Natural killer cell (primary cell): ENCODE measurements at regions not wholly inside any gene's neighbourhood (a gene's known extent, or its start where the extent isn't known, plus 50 kb on each side); places are given as distances from the start of the nearest gene placed in this dataset.

Source experiments
- ATAC-seq, 3 donors: fragments of 150-1000 bp in 2 of 3; fragments of 200-7000 bp in 1 of 3; cut with Tn5 transposase; 1 replicate in 1 of 3; 2 replicates in 2 of 3; pipeline ENCODE4 v1.10.0; 2021; ENCODE audit warnings: mild to moderate bottlenecking in 2 of 3, moderate library complexity in 2 of 3
- DNase-seq, 2 donors: peaks; one replicate each; pipeline versions ENCODE4 v3.0.0 to v3.0.0-alpha.2; 2013 to 2021; ENCODE audit warnings: mixed read lengths in 1 of 2
- H3K27ac ChIP-seq: one replicate; pipeline ENCODE4 v1.5.1; 2013; ENCODE audit warnings: mild to moderate bottlenecking, low read length
- H3K27me3 ChIP-seq: one replicate; pipeline ENCODE4 v1.6.1; 2013; ENCODE audit warnings: low read length; ENCODE audit not compliant: control insufficient read depth, insufficient read depth
- H3K36me3 ChIP-seq: one replicate; pipeline ENCODE4 v1.6.1; 2013; ENCODE audit warnings: low read length; ENCODE audit not compliant: control insufficient read depth, insufficient read depth
- H3K4me1 ChIP-seq: one replicate; pipeline ENCODE4 v1.6.1; 2013; ENCODE audit warnings: low read length; ENCODE audit not compliant: control insufficient read depth, insufficient read depth
- H3K4me3 ChIP-seq: one replicate; pipeline ENCODE4 v1.5.1; 2013; ENCODE audit warnings: low read length
- H3K9me3 ChIP-seq: one replicate; pipeline ENCODE4 v1.6.1; 2013; ENCODE audit warnings: low read length; ENCODE audit not compliant: control insufficient read depth, insufficient read depth
- H3K27ac Mint-ChIP-seq, 2 donors: one replicate each; pipeline ENCODE4 v1.8.0; 2022; ENCODE audit warnings: mild to moderate bottlenecking in 2 of 2, mixed read lengths in 2 of 2, moderate library complexity in 1 of 2
- H3K27me3 Mint-ChIP-seq, 2 donors: one replicate each; pipeline ENCODE4 v1.8.0; 2022; ENCODE audit warnings: low read depth in 2 of 2, mixed read lengths in 2 of 2
- H3K36me3 Mint-ChIP-seq: one replicate; pipeline ENCODE4 v1.8.0; 2022; ENCODE audit warnings: mixed read lengths
- H3K4me1 Mint-ChIP-seq, 2 donors: one replicate each; pipeline ENCODE4 v1.8.0; 2022; ENCODE audit warnings: mixed read lengths in 2 of 2
- H3K4me3 Mint-ChIP-seq: one replicate; pipeline ENCODE4 v1.8.0; 2022; ENCODE audit warnings: mild to moderate bottlenecking, moderate library complexity, mixed read lengths
- H3K9me3 Mint-ChIP-seq, 2 donors: one replicate each; pipeline ENCODE4 v1.8.0; 2022; ENCODE audit warnings: mixed read lengths in 2 of 2
- WGBS: methylation state at CpG from one replicate; pipeline ENCODE4 v1.1.7; 2013; ENCODE audit warnings: missing lambda C conversion rate; ENCODE audit not compliant: insufficient coverage; 5-methylcytosine and 5-hydroxymethylcytosine counted together
- intact Hi-C: fragments of 100-400 bp; cut with micrococcal nuclease; formaldehyde crosslinking; loops from one replicate; pipeline ENCODE4 v1.14.2; 2022
- TF ChIP-seq, protein P1 (sequence below): fragments of 200-600 bp; IDR thresholded peaks from one replicate; pipeline ENCODE4 v1.8.0; 2022; ENCODE audit warnings: antibody characterized with exemption

- peaks cover 0 to 5% of the 10 kb centered on the region in 2 donors for H3K9me3 Mint-ChIP-seq
- Histone ChIP-seq H3K4me1 (no peaks in the 10 kb centered on the region), H3K27me3 (no peaks in the 10 kb centered on the region), H3K27ac (no peak overlapping the region), H3K4me3 (no peak overlapping the region), H3K9me3 (no peaks in the 10 kb centered on the region), H3K36me3 (no peaks in the 10 kb centered on the region)
- H3K27ac Mint-ChIP-seq = no peak overlapping the region
- H3K36me3 Mint-ChIP-seq = no peaks in the 10 kb centered on the region
- intact Hi-C loops = no loop called here
- no peaks in the 10 kb centered on the region for H3K4me1 Mint-ChIP-seq
- H3K4me3 Mint-ChIP-seq = no peak overlapping the region
- 80% methylated on average over 5 of the region's 5 CpGs for WGBS
- ATAC-seq (no peak), DNase-seq (no peak)
- peaks cover 0 to 2% of the 10 kb centered on the region in 2 donors for H3K27me3 Mint-ChIP-seq
- TF ChIP-seq, protein P1, sequence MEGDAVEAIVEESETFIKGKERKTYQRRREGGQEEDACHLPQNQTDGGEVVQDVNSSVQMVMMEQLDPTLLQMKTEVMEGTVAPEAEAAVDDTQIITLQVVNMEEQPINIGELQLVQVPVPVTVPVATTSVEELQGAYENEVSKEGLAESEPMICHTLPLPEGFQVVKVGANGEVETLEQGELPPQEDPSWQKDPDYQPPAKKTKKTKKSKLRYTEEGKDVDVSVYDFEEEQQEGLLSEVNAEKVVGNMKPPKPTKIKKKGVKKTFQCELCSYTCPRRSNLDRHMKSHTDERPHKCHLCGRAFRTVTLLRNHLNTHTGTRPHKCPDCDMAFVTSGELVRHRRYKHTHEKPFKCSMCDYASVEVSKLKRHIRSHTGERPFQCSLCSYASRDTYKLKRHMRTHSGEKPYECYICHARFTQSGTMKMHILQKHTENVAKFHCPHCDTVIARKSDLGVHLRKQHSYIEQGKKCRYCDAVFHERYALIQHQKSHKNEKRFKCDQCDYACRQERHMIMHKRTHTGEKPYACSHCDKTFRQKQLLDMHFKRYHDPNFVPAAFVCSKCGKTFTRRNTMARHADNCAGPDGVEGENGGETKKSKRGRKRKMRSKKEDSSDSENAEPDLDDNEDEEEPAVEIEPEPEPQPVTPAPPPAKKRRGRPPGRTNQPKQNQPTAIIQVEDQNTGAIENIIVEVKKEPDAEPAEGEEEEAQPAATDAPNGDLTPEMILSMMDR = no peak
These were observed 368.6 kb upstream of the THRB start for GRCh38 chr3:24863215-24863614.

- Histone ChIP-seq H3K4me1 (no peaks in the 10 kb centered on the region), H3K4me3 (no peak overlapping the region), H3K27me3 (no peaks in the 10 kb centered on the region), H3K9me3 (no peaks in the 10 kb centered on the region), H3K27ac (no peak overlapping the region), H3K36me3 (no peaks in the 10 kb centered on the region)
- no peak overlapping the region for H3K4me3 Mint-ChIP-seq
- no peak overlapping the region for H3K27ac Mint-ChIP-seq
- no peak for ATAC-seq
- no peak for DNase-seq
- intact Hi-C loops = no loop called here
- H3K27me3 Mint-ChIP-seq = peaks cover 0 to 2% of the 10 kb centered on the region in 2 donors
- peaks cover 4 to 9% of the 10 kb centered on the region in 2 donors for H3K9me3 Mint-ChIP-seq
- TF ChIP-seq, protein P1 = no peak
- no peaks in the 10 kb centered on the region for H3K36me3 Mint-ChIP-seq
- H3K4me1 Mint-ChIP-seq = no peaks in the 10 kb centered on the region
- WGBS = 86% methylated on average over 4 of the region's 4 CpGs
These were observed 373.1 kb upstream of the THRB start for GRCh38 chr3:24867783-24868182.

- Mint-ChIP-seq H3K27me3 (no peaks in the 10 kb centered on the region), H3K4me1 (no peaks in the 10 kb centered on the region), H3K27ac (no peak overlapping the region), H3K9me3 (peaks cover 0 to 2% of the 10 kb centered on the region in 2 donors), H3K36me3 (no peaks in the 10 kb centered on the region), H3K4me3 (no peak overlapping the region)
- TF ChIP-seq, protein P1 = no peak
- no peak overlapping the region for H3K4me3 ChIP-seq
- no peak for DNase-seq
- no peaks in the 10 kb centered on the region for H3K36me3 ChIP-seq
- intact Hi-C loops = no loop called here
- ATAC-seq = no peak
- no peaks in the 10 kb centered on the region for H3K27me3 ChIP-seq
- no peaks in the 10 kb centered on the region for H3K9me3 ChIP-seq
- no peaks in the 10 kb centered on the region for H3K4me1 ChIP-seq
- WGBS = 80% methylated on average over 1 of the region's 2 CpGs
- H3K27ac ChIP-seq = no peak overlapping the region
These were observed 386.6 kb upstream of the THRB start for GRCh38 chr3:24881239-24881638.

DNA sequence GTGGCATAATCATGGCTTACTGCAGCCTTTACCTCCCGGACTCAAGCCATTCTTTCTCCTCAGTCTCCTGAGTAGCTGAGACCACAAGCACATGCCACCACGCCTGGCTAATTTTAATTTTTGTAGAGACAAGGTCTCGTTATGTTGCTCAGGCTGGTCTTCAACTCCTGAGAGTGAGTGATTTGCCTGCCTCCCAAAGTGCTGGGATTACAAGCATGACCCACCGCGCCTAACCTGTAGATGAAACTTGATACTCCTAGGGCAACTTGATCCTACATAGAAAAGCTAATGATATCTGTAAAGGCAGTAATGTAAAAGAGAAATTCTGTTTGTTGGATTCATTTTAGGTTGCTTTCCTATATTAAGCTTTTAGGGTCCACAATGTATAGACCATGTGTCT is 391.9 kb upstream of the THRB start:
- Mint-ChIP-seq H3K27ac (no peak overlapping the region), H3K9me3 (peaks cover 0 to 1% of the 10 kb centered on the region in 2 donors), H3K4me1 (no peaks in the 10 kb centered on the region), H3K4me3 (no peak overlapping the region), H3K36me3 (no peaks in the 10 kb centered on the region), H3K27me3 (no peaks in the 10 kb centered on the region)
- Histone ChIP-seq H3K27me3 (no peaks in the 10 kb centered on the region), H3K4me1 (no peaks in the 10 kb centered on the region), H3K27ac (no peak overlapping the region), H3K36me3 (no peaks in the 10 kb centered on the region), H3K4me3 (no peak overlapping the region), H3K9me3 (no peaks in the 10 kb centered on the region)
- 79% methylated on average over 5 of the region's 5 CpGs for WGBS
- intact Hi-C loops = no loop called here
- no peak for DNase-seq
- TF ChIP-seq, protein P1 = no peak
- no peak for ATAC-seq
